Spinal cord (tissue), 9 donors: ENCODE measurements at regions not wholly inside any gene's neighbourhood (a gene's known extent, or its start where the extent isn't known, plus 50 kb on each side); places are given as distances from the start of the nearest gene placed in this dataset.
A peak's percentile ranks its signal among the peaks of the same experiment; 100 is the strongest.
"Not testable (repeated sequence)": the region's sequence is repeated elsewhere in the genome, so short reads cannot be mapped to it uniquely, and the experiment has no call there.

Experiments
- DNase-seq, 6 donors: peaks; one replicate each; pipeline versions ENCODE4 v3.0.0 to v3.0.0-alpha.2; 2013 to 2015; ENCODE audit warnings: low spot score in 6 of 6, low read depth in 4 of 6
- H3K27ac ChIP-seq: one replicate; pipeline ENCODE4 v1.5.1; 2013; ENCODE audit warnings: low read depth, low read length, control low read depth
- H3K27me3 ChIP-seq: one replicate; pipeline ENCODE4 v1.6.1; 2013; ENCODE audit warnings: low read length; ENCODE audit not compliant: control insufficient read depth, insufficient read depth
- H3K36me3 ChIP-seq: one replicate; pipeline ENCODE4 v1.6.1; 2013; ENCODE audit warnings: low read length; ENCODE audit not compliant: control insufficient read depth, insufficient read depth
- H3K4me1 ChIP-seq: one replicate; pipeline ENCODE4 v1.6.1; 2013; ENCODE audit warnings: low read length; ENCODE audit not compliant: control insufficient read depth, insufficient read depth
- H3K4me3 ChIP-seq: one replicate; pipeline ENCODE4 v1.5.1; 2013; ENCODE audit warnings: low read depth, low read length, control low read depth
- H3K9me3 ChIP-seq: one replicate; pipeline ENCODE4 v1.6.1; 2013; ENCODE audit warnings: low read length; ENCODE audit not compliant: control insufficient read depth, insufficient read depth
- WGBS: methylation state at CpG from one replicate; pipeline ENCODE4 v1.1.5; 2013; ENCODE audit warnings: missing lambda C conversion rate; ENCODE audit not compliant: insufficient coverage; 5-methylcytosine and 5-hydroxymethylcytosine counted together
- donor health status: healthy.

DNA sequence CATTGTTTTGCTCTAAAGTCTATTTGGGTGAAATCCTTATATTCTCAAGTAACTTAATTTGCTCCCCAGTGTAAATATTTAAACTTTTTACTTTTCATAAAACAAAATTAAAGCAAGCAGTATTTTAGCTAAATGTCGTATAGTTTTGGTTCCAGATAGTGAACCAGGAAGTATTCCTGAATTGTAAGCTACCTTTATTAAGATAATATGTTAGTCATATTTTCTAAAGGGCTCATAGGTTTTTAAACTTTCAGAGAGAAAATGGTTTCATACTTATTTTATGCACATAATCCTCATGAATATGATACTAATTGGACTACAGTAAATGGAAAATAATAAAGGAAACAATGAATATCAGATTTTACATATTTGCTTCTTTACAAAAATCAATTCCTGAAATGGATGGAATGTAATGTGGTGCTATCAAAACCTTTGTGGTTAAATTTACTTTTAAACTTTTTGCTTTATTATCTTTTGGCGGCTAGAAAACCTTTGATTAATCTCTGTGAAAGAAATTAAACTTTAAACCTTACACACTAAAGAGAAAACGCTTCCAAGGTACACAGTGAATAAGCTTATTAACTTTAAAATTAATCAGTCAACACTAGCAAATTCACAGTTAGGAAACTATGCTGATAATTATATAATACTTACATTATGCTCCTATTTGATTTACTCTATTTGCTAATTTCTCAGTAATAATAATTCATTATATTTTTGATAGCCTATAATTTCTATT is 76.6 kb upstream of the RHOBTB1 start:
- H3K9me3 ChIP-seq: no peaks in the 10 kb centered on the region
- no peaks in the 10 kb centered on the region for H3K4me1 ChIP-seq
- no peaks in the 10 kb centered on the region for H3K27me3 ChIP-seq
- WGBS: no CpG with 5 or more reads among the region's 3 CpGs
- no peak for DNase-seq
- H3K36me3 ChIP-seq: no peaks in the 10 kb centered on the region
- no peak overlapping the region for H3K27ac ChIP-seq
- H3K4me3 ChIP-seq: no peak overlapping the region

GRCh38 chr10:61018146-61018545 is 74.2 kb upstream of the RHOBTB1 start:
- no peaks in the 10 kb centered on the region for H3K27me3 ChIP-seq
- H3K9me3 ChIP-seq: no peaks in the 10 kb centered on the region
- H3K36me3 ChIP-seq: no peaks in the 10 kb centered on the region
- DNase-seq: no peak
- H3K4me3 ChIP-seq: no peak overlapping the region
- no peaks in the 10 kb centered on the region for H3K4me1 ChIP-seq
- no peak overlapping the region for H3K27ac ChIP-seq

GRCh38 chr10:61016630-61017029 is 72.6 kb upstream of the RHOBTB1 start:
- no peaks in the 10 kb centered on the region for H3K4me1 ChIP-seq
- no peak overlapping the region for H3K4me3 ChIP-seq
- H3K27ac ChIP-seq: no peak overlapping the region
- H3K9me3 ChIP-seq: no peaks in the 10 kb centered on the region
- DNase-seq: no peak
- no peaks in the 10 kb centered on the region for H3K36me3 ChIP-seq
- H3K27me3 ChIP-seq: no peaks in the 10 kb centered on the region
- WGBS: no CpG with 5 or more reads among the region's 1 CpG

GRCh38 chr10:61016007-61016406 is 72.0 kb upstream of the RHOBTB1 start:
- Histone ChIP-seq H3K27me3 (no peaks in the 10 kb centered on the region), H3K36me3 (no peaks in the 10 kb centered on the region), H3K4me3 (no peak overlapping the region), H3K27ac (no peak overlapping the region), H3K9me3 (no peaks in the 10 kb centered on the region), H3K4me1 (no peaks in the 10 kb centered on the region)
- no peak for DNase-seq
- WGBS: 50% methylated on average over 1 of the region's 2 CpGs

DNA sequence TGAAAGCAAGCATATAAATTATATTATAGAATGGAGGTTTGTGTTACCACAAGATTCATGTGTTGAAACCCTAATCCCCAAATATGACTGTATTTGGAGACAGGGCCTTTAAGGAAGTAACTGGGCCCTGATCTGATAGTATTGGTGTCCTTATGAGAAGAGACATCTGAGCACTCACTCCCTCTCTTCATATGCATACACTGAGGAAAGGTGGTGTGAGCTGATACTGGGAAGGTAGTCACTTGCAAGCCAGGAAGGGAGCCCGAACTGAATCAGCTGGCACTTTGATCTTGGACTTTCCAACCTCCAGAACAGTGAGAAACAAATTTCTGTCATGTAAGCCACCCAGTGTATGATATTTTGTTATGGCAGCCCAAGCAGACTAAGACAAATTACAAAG is 66.9 kb upstream of the RHOBTB1 start:
- Histone ChIP-seq H3K9me3 (no peaks in the 10 kb centered on the region), H3K36me3 (no peaks in the 10 kb centered on the region), H3K4me1 (no peaks in the 10 kb centered on the region), H3K27me3 (no peaks in the 10 kb centered on the region), H3K4me3 (no peak overlapping the region), H3K27ac (no peak overlapping the region)
- WGBS: no CpG with 5 or more reads among the region's 1 CpG
- DNase-seq: no peak

- no CpG with 5 or more reads among the region's 3 CpGs for WGBS
- not testable (repeated sequence) for H3K4me1 ChIP-seq, H3K27ac ChIP-seq, H3K27me3 ChIP-seq, H3K36me3 ChIP-seq, H3K4me3 ChIP-seq, DNase-seq, H3K9me3 ChIP-seq
Measured at GRCh38 chr10:61003069-61003468, 59.1 kb upstream of the RHOBTB1 start.

DNA sequence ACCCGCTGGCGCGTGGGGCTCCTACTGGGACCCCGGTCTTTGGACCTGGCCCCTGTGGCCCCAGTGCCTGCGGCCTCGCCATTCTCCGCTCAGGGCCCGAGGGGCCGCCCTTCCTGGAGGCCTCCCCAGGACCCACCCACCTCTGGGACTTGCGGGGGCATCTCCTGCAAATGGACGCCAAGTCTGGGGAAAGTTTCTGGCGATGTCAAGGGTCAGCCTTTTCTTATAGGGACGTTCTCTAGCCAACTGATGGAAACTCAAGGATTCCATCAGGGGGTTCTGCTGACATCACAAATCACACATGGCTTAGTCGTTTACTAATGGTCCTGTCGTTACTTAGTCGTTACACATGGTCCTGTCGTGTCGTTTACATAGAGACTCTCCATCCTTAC is 57.7 kb upstream of the RHOBTB1 start:
- Histone ChIP-seq H3K27me3 (no peaks in the 10 kb centered on the region), H3K4me1 (peaks cover 8% of the 10 kb centered on the region), H3K36me3 (no peaks in the 10 kb centered on the region), H3K4me3 (peak overlapping the region; percentile 22), H3K9me3 (no peaks in the 10 kb centered on the region), H3K27ac (no peak overlapping the region)
- WGBS: 12% methylated on average over 16 of the region's 18 CpGs
- no peak for DNase-seq

GRCh38 chr10:61000769-61001730 is 57.1 kb upstream of the RHOBTB1 start:
- Histone ChIP-seq H3K27ac (no peak overlapping the region), H3K9me3 (no peaks in the 10 kb centered on the region), H3K4me3 (peak overlapping the region; percentile 59), H3K36me3 (no peaks in the 10 kb centered on the region), H3K4me1 (peaks cover 8% of the 10 kb centered on the region), H3K27me3 (no peaks in the 10 kb centered on the region)
- WGBS: 1% methylated on average over 66 of the region's 78 CpGs
- DNase-seq: peak in 5 of 6 donors; percentile 28 to 88 (median 38)

DNA sequence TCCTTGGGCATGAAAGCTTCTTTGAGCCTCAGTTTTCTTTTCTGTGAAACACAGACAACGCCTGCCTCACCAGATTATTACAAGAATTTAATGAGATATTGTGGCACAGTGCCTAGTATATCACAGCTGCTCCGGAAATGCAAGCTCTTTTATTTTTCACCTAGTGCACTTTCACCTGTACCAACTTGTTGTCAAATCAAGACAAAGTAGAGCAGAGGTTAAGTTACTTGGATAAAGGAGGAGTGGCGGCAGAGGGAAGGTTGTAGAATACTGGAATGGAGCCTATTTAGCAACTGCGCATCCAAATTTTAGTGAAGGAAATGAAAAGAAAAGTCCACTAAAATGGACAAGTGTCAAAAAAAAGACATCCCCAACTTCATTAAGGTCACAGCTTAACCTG is 54.9 kb upstream of the RHOBTB1 start:
- Histone ChIP-seq H3K27me3 (no peaks in the 10 kb centered on the region), H3K4me3 (no peak overlapping the region), H3K36me3 (no peaks in the 10 kb centered on the region), H3K27ac (no peak overlapping the region), H3K4me1 (peaks cover 8% of the 10 kb centered on the region), H3K9me3 (no peaks in the 10 kb centered on the region)
- WGBS: no CpG with 5 or more reads among the region's 4 CpGs
- DNase-seq: no peak

- no peaks in the 10 kb centered on the region for H3K4me1 ChIP-seq
- no CpG with 5 or more reads among the region's 2 CpGs for WGBS
- no peaks in the 10 kb centered on the region for H3K36me3 ChIP-seq
- no peaks in the 10 kb centered on the region for H3K27me3 ChIP-seq
- H3K9me3 ChIP-seq: no peaks in the 10 kb centered on the region
- no peak overlapping the region for H3K4me3 ChIP-seq
- DNase-seq: no peak
- no peak overlapping the region for H3K27ac ChIP-seq
Measured at GRCh38 chr10:60994128-60994527, 50.1 kb upstream of the RHOBTB1 start.
